Karpas-422 (cell line): ENCODE measurements at regions not wholly inside any gene's neighbourhood (a gene's known extent, or its start where the extent isn't known, plus 50 kb on each side); places are given as distances from the start of the nearest gene placed in this dataset.
"Not testable (repeated sequence)": the region's sequence is repeated elsewhere in the genome, so short reads cannot be mapped to it uniquely, and the experiment has no call there.

Source experiments
- DNase-seq: peaks from one replicate; pipeline ENCODE4 v3.0.0-alpha.2; 2015
- H2AFZ ChIP-seq: fragments of 200-600 bp; sonication (generic); 2 replicates; pipeline ENCODE4 v1.6.1; 2014; ENCODE audit warnings: antibody characterized with exemption, low read length, mixed read lengths
- H3K27ac ChIP-seq: fragments of 200-600 bp; sonication (generic); 2 replicates; pipeline ENCODE4 v1.5.1; 2014; ENCODE audit warnings: mild to moderate bottlenecking, low read length, moderate library complexity
- H3K27me3 ChIP-seq: fragments of 200-600 bp; sonication (generic); 2 replicates; pipeline ENCODE4 v1.6.1; 2014; ENCODE audit warnings: low read length, mixed read lengths
- H3K36me3 ChIP-seq: fragments of 200-600 bp; sonication (generic); 2 replicates; pipeline ENCODE4 v1.6.1; 2014; ENCODE audit warnings: low read length, mixed read lengths; ENCODE audit not compliant: insufficient read depth
- H3K4me1 ChIP-seq: fragments of 200-600 bp; sonication (generic); 2 replicates; pipeline ENCODE4 v1.6.1; 2014; ENCODE audit warnings: mild to moderate bottlenecking, low read length, mixed read lengths
- H3K4me2 ChIP-seq: fragments of 200-600 bp; sonication (generic); 2 replicates; pipeline ENCODE4 v1.6.1; 2014; ENCODE audit warnings: low read length, low read depth, mild to moderate bottlenecking; ENCODE audit not compliant: poor library complexity, severe bottlenecking
- H3K4me3 ChIP-seq: fragments of 200-600 bp; sonication (generic); 2 replicates; pipeline ENCODE4 v1.5.1; 2014; ENCODE audit warnings: mild to moderate bottlenecking, antibody characterized with exemption, low read length, mixed read lengths
- H3K79me2 ChIP-seq: fragments of 200-600 bp; sonication (generic); 2 replicates; pipeline ENCODE4 v1.6.1; 2014; ENCODE audit warnings: mild to moderate bottlenecking, low read length, mixed read lengths
- H3K9ac ChIP-seq: fragments of 200-600 bp; sonication (generic); 2 replicates; pipeline ENCODE4 v1.6.0; 2014; ENCODE audit warnings: low read length
- H3K9me2 ChIP-seq: fragments of 200-600 bp; sonication (generic), shearing (Covaris generic); replicated peaks from 2 replicates; pipeline ENCODE4 v1.6.0; 2014; ENCODE audit warnings: mild to moderate bottlenecking, low read length, moderate library complexity; ENCODE audit not compliant: insufficient read depth
- H3K9me3 ChIP-seq: fragments of 300-700, 200-600 bp; sonication (generic); 2 replicates; pipeline ENCODE4 v1.6.1; 2014; ENCODE audit warnings: low read length, mixed read lengths
- H4K20me1 ChIP-seq: fragments of 200-600 bp; sonication (generic); 2 replicates; pipeline ENCODE4 v1.6.1; 2014; ENCODE audit warnings: mild to moderate bottlenecking, antibody characterized with exemption, low read length, low read depth; ENCODE audit not compliant: insufficient read depth

DNA sequence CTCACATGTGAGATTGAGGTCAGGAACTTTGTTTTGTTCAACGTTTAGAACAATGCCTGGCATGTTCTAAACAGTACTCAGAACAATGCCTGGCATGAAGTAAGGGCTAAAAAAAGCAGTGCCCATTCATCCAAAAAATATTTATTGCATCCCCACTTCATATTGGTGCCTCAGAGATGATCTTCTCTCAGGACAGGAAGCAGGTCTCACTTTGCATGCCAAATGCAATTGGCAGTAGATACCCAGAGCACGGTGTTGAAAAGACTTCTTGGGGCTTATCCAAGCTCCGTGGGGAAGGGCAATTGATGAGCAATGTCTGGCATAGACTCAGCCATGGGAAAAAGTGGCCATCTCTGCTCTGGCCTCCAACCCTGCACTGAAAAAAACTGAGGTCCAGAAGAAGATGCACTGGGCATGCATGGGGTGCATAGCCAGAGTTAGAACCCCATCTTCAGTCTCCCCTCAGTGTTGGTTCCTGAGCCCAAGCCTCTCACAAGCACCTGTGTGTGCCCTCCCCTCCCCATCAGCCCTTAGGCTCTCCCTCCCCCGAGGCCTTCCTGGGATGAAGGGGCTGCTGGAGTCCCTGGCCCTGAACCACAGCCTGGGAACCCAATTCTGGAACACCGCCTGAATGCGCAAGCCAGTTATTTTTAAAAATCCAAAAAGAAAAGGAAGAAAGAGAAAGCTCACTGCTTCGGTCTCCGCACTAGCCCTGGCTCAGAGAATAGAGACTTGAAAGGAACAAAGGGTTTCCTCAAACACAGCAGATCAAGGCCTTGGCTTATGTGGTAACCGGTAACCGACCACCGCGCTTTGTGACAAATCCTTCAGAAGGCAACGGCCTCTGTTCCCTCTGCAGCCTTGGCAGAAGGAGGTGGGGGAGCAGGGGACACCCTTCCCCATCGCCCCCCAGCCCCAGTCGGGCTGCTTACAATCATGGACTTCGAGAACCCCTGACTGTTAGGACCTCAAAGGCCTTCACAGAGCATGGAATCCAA is 78.5 kb upstream of the SIRPA start:
- Histone ChIP-seq H2AFZ (no peak overlapping the region), H4K20me1 (no peaks in the 10 kb centered on the region)

DNA sequence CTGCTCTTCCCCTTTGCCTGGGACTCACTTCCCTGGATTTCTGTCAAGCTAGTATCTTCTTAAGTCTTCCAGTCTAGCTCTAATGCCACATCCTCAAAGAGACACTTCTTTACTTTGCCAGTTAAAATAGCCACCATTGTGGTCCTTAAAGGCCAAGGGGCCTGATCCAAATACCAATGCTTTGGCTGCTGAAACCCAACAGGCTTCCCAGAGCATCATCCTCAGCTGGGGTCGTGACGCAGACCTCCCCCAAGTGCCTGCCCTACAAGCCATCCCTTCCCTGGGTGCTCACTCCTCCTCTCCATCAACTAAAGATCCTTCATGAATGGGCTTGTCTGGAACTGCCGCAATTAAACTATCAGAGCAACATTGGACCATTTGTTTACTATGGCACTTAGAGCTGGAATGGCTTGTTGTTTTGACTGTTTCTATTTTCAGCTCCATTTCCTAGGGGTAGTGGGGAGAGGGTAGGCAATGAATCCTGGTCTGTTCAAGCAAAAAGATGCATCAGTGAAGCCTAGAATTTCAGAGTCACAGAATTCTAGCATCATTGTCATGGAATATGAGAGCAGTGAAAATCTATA is 79.6 kb upstream of the SIRPA start:
- Histone ChIP-seq H3K9ac (no peak overlapping the region), H3K79me2 (no peaks in the 10 kb centered on the region), H2AFZ (no peak overlapping the region), H3K4me3 (no peak overlapping the region), H3K27ac (no peak overlapping the region), H3K9me3 (no peaks in the 10 kb centered on the region), H4K20me1 (no peaks in the 10 kb centered on the region), H3K9me2 (no peaks in the 10 kb centered on the region), H3K36me3 (no peaks in the 10 kb centered on the region), H3K4me2 (no peak overlapping the region), H3K4me1 (peaks cover 15% of the 10 kb centered on the region), H3K27me3 (no peaks in the 10 kb centered on the region)
- no peak for DNase-seq

More for the DNA sequence above, 78.5 kb upstream of the SIRPA start:
- Histone ChIP-seq H3K9me3 (no peaks in the 10 kb centered on the region), H3K4me3 (no peak overlapping the region), H3K79me2 (no peaks in the 10 kb centered on the region), H3K27me3 (no peaks in the 10 kb centered on the region), H3K36me3 (no peaks in the 10 kb centered on the region), H3K9me2 (no peaks in the 10 kb centered on the region), H3K4me2 (peak overlapping the region; percentile 31), H3K27ac (no peak overlapping the region), H3K4me1 (peaks cover 15% of the 10 kb centered on the region), H3K9ac (no peak overlapping the region)
- peak; percentile 46 for DNase-seq

DNA sequence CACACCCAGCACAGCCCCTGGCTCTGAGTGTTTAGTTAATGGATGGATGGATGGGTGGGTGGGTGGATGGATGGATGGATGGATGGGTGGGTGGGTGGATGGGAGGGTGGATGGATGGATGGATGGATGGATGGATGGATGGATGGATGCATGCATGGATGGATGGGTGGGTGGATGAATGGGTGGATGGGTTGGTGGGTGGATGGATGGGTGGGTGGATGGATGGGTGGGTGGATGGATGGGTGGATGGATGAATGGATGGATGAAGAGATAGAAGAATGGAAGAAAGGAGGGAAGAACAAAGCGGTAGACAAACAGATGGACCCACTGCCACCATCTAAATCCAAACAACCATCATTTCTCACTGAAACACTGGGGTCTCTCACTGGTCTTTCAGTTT is 80.3 kb upstream of the SIRPA start:
- H3K36me3 ChIP-seq, H3K4me2 ChIP-seq, H3K9me2 ChIP-seq, H3K9ac ChIP-seq, H3K27me3 ChIP-seq, H2AFZ ChIP-seq, H3K9me3 ChIP-seq, H4K20me1 ChIP-seq, H3K27ac ChIP-seq, H3K4me3 ChIP-seq, DNase-seq, H3K79me2 ChIP-seq: not testable (repeated sequence)
- H3K4me1 ChIP-seq: peaks cover 15% of the 10 kb centered on the region

DNA sequence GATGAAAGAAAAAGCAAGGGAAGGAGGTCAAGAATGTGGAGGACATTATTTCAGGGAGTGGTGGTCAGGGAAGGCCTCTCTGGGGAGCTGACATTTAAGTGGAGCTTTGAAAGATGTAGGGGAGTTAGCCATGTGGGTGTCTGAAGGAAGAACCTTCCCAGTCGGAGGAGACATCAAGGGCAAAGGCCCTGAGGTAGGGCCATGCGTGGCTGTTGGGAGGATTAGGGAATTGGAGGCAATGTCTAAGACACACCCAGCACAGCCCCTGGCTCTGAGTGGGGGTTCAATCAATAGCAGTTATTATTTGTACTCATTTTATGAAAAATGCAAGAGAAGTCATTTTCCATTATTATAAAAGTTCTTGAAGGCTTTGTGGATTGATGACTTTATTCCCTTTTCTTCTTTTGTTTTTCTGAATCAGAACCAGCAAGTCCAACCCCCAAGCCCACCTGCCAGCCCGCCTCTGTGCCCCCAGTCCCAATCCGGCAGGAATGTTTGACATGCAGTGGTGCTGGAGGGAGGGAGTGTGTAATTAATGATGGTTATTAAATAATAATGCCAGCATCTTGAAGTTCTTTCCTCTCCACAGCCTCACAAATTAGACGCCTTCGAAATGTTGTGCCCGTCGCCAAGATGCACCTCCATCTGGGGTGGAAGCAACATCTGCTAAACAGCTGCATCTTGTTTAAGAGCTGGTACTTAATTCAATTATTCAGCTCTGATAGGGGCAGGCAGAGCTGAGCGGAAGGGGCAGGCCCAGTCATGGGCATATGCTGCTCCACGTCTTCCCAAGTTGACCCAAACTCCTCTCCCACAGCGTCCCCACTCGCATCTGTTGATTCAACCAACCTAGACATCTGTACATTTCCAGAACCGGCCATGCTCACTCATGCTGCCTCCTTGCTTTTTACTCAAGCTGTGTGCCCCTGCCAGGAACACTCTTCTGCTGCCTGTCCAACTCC is 81.3 kb upstream of the SIRPA start:
- Histone ChIP-seq H4K20me1 (no peaks in the 10 kb centered on the region), H3K4me2 (no peak overlapping the region), H3K4me1 (peaks cover 15% of the 10 kb centered on the region), H3K9ac (no peak overlapping the region), H3K79me2 (no peaks in the 10 kb centered on the region), H3K27me3 (no peaks in the 10 kb centered on the region; the same call in 1 of the 2 replicates), H3K9me3 (no peaks in the 10 kb centered on the region), H3K4me3 (no peak overlapping the region), H3K27ac (no peak overlapping the region), H3K36me3 (no peaks in the 10 kb centered on the region), H2AFZ (no peak overlapping the region), H3K9me2 (no peaks in the 10 kb centered on the region)
- DNase-seq: no peak

DNA sequence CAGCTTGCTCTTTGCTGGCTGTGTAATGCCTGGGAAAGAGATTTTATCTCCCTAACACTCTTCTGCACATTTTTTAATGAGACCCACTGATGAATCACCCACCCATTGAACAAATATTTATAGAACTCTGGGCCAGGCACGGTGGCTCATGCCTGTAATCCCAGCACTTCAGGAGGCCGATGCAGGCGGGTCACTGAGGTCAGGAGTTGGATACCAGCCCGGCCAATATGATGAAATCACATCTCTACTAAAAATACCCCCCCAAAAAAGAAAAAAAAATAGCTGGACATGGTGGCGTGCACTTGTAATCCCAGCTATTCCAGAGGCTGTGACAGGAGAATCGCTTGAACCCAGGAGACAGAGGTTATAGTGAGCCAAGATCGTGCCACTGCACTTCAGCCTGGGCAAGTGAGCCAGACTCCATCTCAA is 82.1 kb upstream of the SIRPA start:
- Histone ChIP-seq H3K4me3 (no peak overlapping the region), H3K4me2 (no peak overlapping the region), H3K36me3 (no peaks in the 10 kb centered on the region), H3K9me3 (no peaks in the 10 kb centered on the region), H3K27me3 (no peaks in the 10 kb centered on the region; the same call in 1 of the 2 replicates), H3K79me2 (no peaks in the 10 kb centered on the region), H2AFZ (no peak overlapping the region), H3K27ac (no peak overlapping the region), H3K9me2 (no peaks in the 10 kb centered on the region), H3K9ac (no peak overlapping the region), H3K4me1 (peaks cover 15% of the 10 kb centered on the region), H4K20me1 (no peaks in the 10 kb centered on the region)
- no peak for DNase-seq

DNA sequence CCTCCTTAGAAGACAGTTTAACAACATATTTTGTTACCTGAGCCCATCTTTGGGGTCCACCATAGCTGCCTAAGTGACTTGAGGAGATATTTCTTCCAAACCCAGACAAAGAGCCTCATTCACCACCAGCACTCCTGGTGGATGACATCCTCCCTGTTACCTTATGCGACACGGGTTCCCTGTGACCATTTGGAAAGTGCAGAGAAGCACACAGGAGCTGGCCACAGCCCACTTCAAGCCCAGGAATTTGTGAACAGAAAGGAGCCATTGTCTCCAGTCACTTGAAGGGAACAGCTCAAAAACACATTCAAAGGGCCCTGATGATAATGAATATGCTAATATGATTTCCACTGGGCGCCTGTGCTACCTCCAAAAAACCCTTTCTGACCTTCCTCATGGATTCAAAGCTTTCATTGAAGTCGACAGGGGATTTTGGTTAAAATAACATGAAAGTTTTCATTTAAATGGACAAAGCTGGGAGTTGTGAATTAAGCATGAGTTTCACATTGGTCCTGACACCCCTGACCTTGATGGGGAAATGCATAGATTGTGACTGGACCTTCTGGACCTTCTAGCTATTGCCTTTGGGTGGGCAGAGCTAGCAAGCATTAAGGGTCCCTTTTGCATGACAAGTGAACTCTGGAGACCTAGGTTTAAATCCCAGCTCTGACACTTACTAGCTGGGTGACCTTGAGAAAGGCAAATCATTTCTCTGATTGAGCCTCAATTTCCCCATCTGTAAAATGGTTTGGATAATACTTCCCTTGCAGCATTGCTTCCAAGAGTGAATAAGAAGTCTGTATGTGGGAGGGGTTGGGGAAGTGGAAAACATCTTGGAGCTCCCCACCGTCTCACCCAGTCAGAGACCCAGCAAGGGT is 83.3 kb upstream of the SIRPA start:
- Histone ChIP-seq H3K4me3 (no peak overlapping the region), H4K20me1 (no peaks in the 10 kb centered on the region), H3K4me2 (no peak overlapping the region), H3K9me3 (no peaks in the 10 kb centered on the region), H3K27ac (no peak overlapping the region), H3K27me3 (no peaks in the 10 kb centered on the region; the same call in 1 of the 2 replicates), H3K36me3 (no peaks in the 10 kb centered on the region), H3K9ac (no peak overlapping the region), H3K9me2 (no peaks in the 10 kb centered on the region), H3K79me2 (no peaks in the 10 kb centered on the region), H2AFZ (no peak overlapping the region), H3K4me1 (peaks cover 12% of the 10 kb centered on the region)
- DNase-seq: no peak

DNA sequence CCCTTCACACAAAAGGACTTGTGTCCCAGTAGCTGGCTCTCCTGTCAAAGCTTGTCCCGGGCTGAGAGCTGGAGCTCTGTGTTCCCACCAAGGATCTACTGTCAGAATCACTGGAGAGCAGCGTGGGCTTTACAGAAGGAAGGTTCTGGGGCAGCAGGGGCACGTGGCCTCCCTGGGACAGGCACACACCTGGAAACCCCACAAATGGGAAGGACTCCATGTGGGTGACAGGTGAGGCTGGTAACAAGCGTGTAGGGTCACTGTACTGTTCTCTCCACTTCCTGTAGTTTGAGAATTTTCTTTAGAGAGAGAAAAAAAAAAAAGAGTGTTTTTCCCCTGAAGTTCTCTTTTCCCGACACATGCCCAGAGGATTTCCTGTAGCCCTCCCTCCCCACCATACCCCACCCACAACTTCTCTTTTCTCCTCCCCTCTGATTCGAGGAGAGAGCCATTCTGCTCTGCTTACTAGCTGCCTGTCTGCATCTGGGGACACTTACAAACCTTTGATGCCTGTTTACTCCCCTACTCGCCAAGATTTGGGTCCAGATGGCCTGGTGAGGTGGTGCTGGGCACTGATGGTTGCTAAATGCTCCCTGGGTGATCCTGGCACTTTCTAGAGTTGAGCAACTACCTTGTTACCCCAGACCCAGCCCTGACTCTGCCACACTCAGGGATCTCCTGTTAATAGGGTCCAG is 84.1 kb upstream of the SIRPA start:
- H3K9me2 ChIP-seq: no peaks in the 10 kb centered on the region
- H2AFZ ChIP-seq: no peak overlapping the region
- H3K9me3 ChIP-seq: no peaks in the 10 kb centered on the region
- H3K4me2 ChIP-seq: no peak overlapping the region
- H3K4me1 ChIP-seq: peaks cover 4% of the 10 kb centered on the region
- H3K36me3 ChIP-seq: no peaks in the 10 kb centered on the region
- no peaks in the 10 kb centered on the region; the same call in 1 of the 2 replicates for H3K27me3 ChIP-seq
- H3K27ac ChIP-seq: no peak overlapping the region
- no peak overlapping the region for H3K4me3 ChIP-seq
- no peaks in the 10 kb centered on the region for H4K20me1 ChIP-seq
- no peak for DNase-seq
- no peak overlapping the region for H3K9ac ChIP-seq
- no peaks in the 10 kb centered on the region for H3K79me2 ChIP-seq
